Pancreas (tissue), 10 donors: ENCODE measurements at regions not wholly inside any gene's neighbourhood (a gene's known extent, or its start where the extent isn't known, plus 50 kb on each side); places are given as distances from the start of the nearest gene placed in this dataset.

Experiments
- ATAC-seq, 4 donors: fragments of 200-7000 bp; cut with Tn5 transposase; one replicate each; pipeline versions ENCODE4 v1.8.0 to v1.9.1; 2020; ENCODE audit warnings: mild to moderate bottlenecking in 4 of 4, moderate library complexity in 4 of 4
- DNase-seq, 6 donors: peaks; one replicate each; pipeline ENCODE4 v3.0.0-alpha.2; 2020
- FAIRE-seq: peaks from 2 replicates; lab custom pipeline; 2012; peaks lifted over from hg19 to GRCh38; lab: Jason Lieb, UNC
- H3K27ac ChIP-seq, 4 donors: fragments of 200-600 bp; sonication (generic); 1 replicate in 3 of 4; 2 replicates in 1 of 4; pipeline versions ENCODE4 v1.5.0 to v1.8.0; 2020
- H3K27me3 ChIP-seq, 4 donors: fragments of 200-600 bp; one replicate each; pipeline ENCODE4 v1.8.0; 2021
- H3K36me3 ChIP-seq, 3 donors: fragments of 200-600 bp; sonication (generic) in 1 of 3; one replicate each; pipeline versions ENCODE4 v1.5.0 to v1.8.0; 2020 to 2021
- H3K4me1 ChIP-seq, 3 donors: fragments of 200-600 bp; one replicate each; pipeline ENCODE4 v1.8.0; 2021
- H3K4me3 ChIP-seq, 4 donors: fragments of 200-600 bp; sonication (generic) in 2 of 4; one replicate each; pipeline versions ENCODE4 v1.5.0 to v1.8.0; 2020 to 2021
- H3K9me3 ChIP-seq, 4 donors: fragments of 200-600 bp; one replicate each; pipeline ENCODE4 v1.8.0; 2021
- CTCF ChIP-seq, 4 donors: fragments of 200-600 bp; sonication (generic) in 3 of 4; IDR thresholded peaks; one replicate each; pipeline versions ENCODE4 v1.5.0 to v1.8.0; 2021; ENCODE audit warnings: antibody characterized with exemption in 4 of 4
- WGBS, 2 donors: extraction: QIAGEN DNeasy Blood & Tissue Kit; methylation state at CpG; one replicate each; pipeline ENCODE4 v1.1.7; 2013; 5-methylcytosine and 5-hydroxymethylcytosine counted together
- intact Hi-C, 3 donors: fragments of 100-400 bp; cut with DNase I; formaldehyde crosslinking; loops; one replicate each; pipeline versions ENCODE4 v1.11.1 to v1.14.2; 2022
- donor health status: healthy with polysubstance abuse.
- donor health status: DM: no; HTN: no; CAD: no; lungs with moderate emphysema.
- donor health status: DM: no; HTN: no; CAD: no.
- donor health status: control.
- donor health status: control.
- donor health status: Bipolar disorder and iron deficiency.
- donor health status: DM: yes; HTN: yes; CAD: no.
- donor health status: DM: no; HTN: no; CAD: no.
- donor health status: DM: no; HTN: no; CAD: no.
- donor health status: DM: yes; HTN: yes; CAD: no.

- Histone ChIP-seq H3K27me3 (no peaks in the 10 kb centered on the region), H3K4me3 (no peak overlapping the region), H3K36me3 (no peaks in the 10 kb centered on the region), H3K4me1 (no peaks in the 10 kb centered on the region), H3K27ac (no peak overlapping the region), H3K9me3 (no peaks in the 10 kb centered on the region)
- WGBS, 2 donors: 69 to 79% methylated on average over 2 of the region's 2 CpGs
- DNase-seq (no peak), ATAC-seq (no peak), FAIRE-seq (no peak)
- intact Hi-C loops: no loop called here
- TF ChIP-seq CTCF (IDR thresholded peaks at IDR 0.05): no peak
Observed at GRCh38 chr7:71016401-71016800, 115.5 kb upstream of the GALNT17 start.

GRCh38 chr7:71017602-71018001 is 114.3 kb upstream of the GALNT17 start:
- 89 to 91% methylated on average over 17 of the region's 17 CpGs for WGBS, 2 donors
- no peak for ATAC-seq

GRCh38 chr7:71019706-71020105 is 112.2 kb upstream of the GALNT17 start:
- Histone ChIP-seq H3K4me1 (no peaks in the 10 kb centered on the region), H3K27ac (no peak overlapping the region), H3K4me3 (no peak overlapping the region), H3K9me3 (no peaks in the 10 kb centered on the region), H3K27me3 (no peaks in the 10 kb centered on the region), H3K36me3 (no peaks in the 10 kb centered on the region)
- intact Hi-C loops: no loop called here
- TF ChIP-seq CTCF (IDR thresholded peaks at IDR 0.05): no peak
- ATAC-seq (peak in 3 of 4 donors; percentile 15 to 31 (median 20)), DNase-seq (peak in 1 of 6 donors; percentile 15), FAIRE-seq (no peak)
- 76 to 77% methylated on average over 7 of the region's 7 CpGs for whole genome bisulfite sequencing, 2 donors

More at GRCh38 chr7:71017602-71018001, 114.3 kb upstream of the GALNT17 start:
- no peaks in the 10 kb centered on the region for H3K9me3 ChIP-seq
- no peak for DNase-seq
- no peaks in the 10 kb centered on the region for H3K4me1 ChIP-seq
- FAIRE-seq: no peak
- no peak overlapping the region for H3K4me3 ChIP-seq
- intact Hi-C loops: no loop called here
- H3K27me3 ChIP-seq: no peaks in the 10 kb centered on the region
- no peaks in the 10 kb centered on the region for H3K36me3 ChIP-seq
- TF ChIP-seq CTCF (IDR thresholded peaks at IDR 0.05): no peak
- H3K27ac ChIP-seq: no peak overlapping the region

GRCh38 chr7:71021131-71021530 is 110.8 kb upstream of the GALNT17 start:
- Histone ChIP-seq H3K4me3 (no peak overlapping the region), H3K9me3 (no peaks in the 10 kb centered on the region), H3K36me3 (no peaks in the 10 kb centered on the region), H3K4me1 (no peaks in the 10 kb centered on the region), H3K27me3 (no peaks in the 10 kb centered on the region), H3K27ac (no peak overlapping the region)
- no peak for TF ChIP-seq CTCF (IDR thresholded peaks at IDR 0.05)
- FAIRE-seq (no peak), ATAC-seq (no peak), DNase-seq (no peak)
- intact Hi-C loops: no loop called here
- 88 to 92% methylated on average over 4 of the region's 4 CpGs for WGBS, 2 donors

- ATAC-seq: no peak
- 57 to 63% methylated on average over 5 of the region's 5 CpGs for WGBS, 2 donors
- TF ChIP-seq CTCF (IDR thresholded peaks at IDR 0.05): no peak
- Histone ChIP-seq H3K36me3 (no peaks in the 10 kb centered on the region), H3K27ac (no peak overlapping the region), H3K4me3 (no peak overlapping the region), H3K9me3 (no peaks in the 10 kb centered on the region), H3K27me3 (no peaks in the 10 kb centered on the region), H3K4me1 (no peaks in the 10 kb centered on the region)
- no peak for FAIRE-seq
- intact Hi-C loops: no loop called here
- no peak for DNase-seq
Observed at GRCh38 chr7:71026680-71027079, 105.3 kb upstream of the GALNT17 start.
